Vagina (tissue), 2 donors: ENCODE measurements at regions not wholly inside any gene's neighbourhood (a gene's known extent, or its start where the extent isn't known, plus 50 kb on each side); places are given as distances from the start of the nearest gene placed in this dataset.

ENCODE experiments used
- DNase-seq, 2 donors: peaks; one replicate each; pipeline ENCODE4 v3.0.0-alpha.2; 2017; ENCODE audit errors: extremely low spot score in 2 of 2
- H3K27ac ChIP-seq: fragments of 200-600 bp; sonication (generic); one replicate; pipeline ENCODE4 v1.5.1; 2019
- H3K27me3 ChIP-seq: fragments of 200-600 bp; sonication (generic); one replicate; pipeline ENCODE4 v1.5.1; 2019
- H3K36me3 ChIP-seq, 2 donors: fragments of 200-600 bp; sonication (generic); one replicate each; pipeline ENCODE4 v1.5.1; 2017 to 2019
- H3K4me1 ChIP-seq: fragments of 200-600 bp; sonication (generic); one replicate; pipeline ENCODE4 v1.5.1; 2019
- H3K4me3 ChIP-seq, 2 donors: fragments of 200-600 bp; sonication (generic); 1 replicate in 1 of 2; 2 replicates in 1 of 2; pipeline ENCODE4 v1.5.1; 2016 to 2019
- H3K9me3 ChIP-seq: fragments of 200-600 bp; sonication (generic); one replicate; pipeline ENCODE4 v1.5.1; 2019
- CTCF ChIP-seq, 3 experiments: fragments of 450-650 bp in 2 of 3; fragments of 200-600 bp in 1 of 3; sonication (generic) in 1 of 3; IDR thresholded peaks; one replicate each; pipeline ENCODE4 v1.5.1; 2017 to 2019; ENCODE audit warnings: antibody characterized with exemption in 3 of 3, mild to moderate bottlenecking in 2 of 3, moderate library complexity in 2 of 3
- POLR2A ChIP-seq, 2 donors: fragments of 450-650 bp; IDR thresholded peaks; one replicate each; pipeline ENCODE4 v1.6.1; 2017; ENCODE audit warnings: antibody characterized with exemption in 2 of 2, mild to moderate bottlenecking in 2 of 2, moderate library complexity in 2 of 2
- POLR2AphosphoS5 ChIP-seq, 2 donors: sonication (generic); formaldehyde crosslinking; IDR thresholded peaks; one replicate each; pipeline ENCODE4 v1.9.0; 2017; ENCODE audit warnings: antibody characterized with exemption in 2 of 2, mild to moderate bottlenecking in 2 of 2, low read depth in 1 of 2; ENCODE audit not compliant: insufficient read depth in 1 of 2
- intact Hi-C: fragments of 100-400 bp; cut with DNase I; formaldehyde crosslinking; loops from one replicate; pipeline ENCODE4 v1.15.1; 2023

GRCh38 chr5:126309860-126310259, 113.3 kb upstream of the GRAMD2B start:
- Histone ChIP-seq H3K27me3 (no peaks in the 10 kb centered on the region), H3K9me3 (no peaks in the 10 kb centered on the region), H3K27ac (no peak overlapping the region), H3K4me1 (no peaks in the 10 kb centered on the region), H3K4me3 (no peak overlapping the region), H3K36me3 (no peaks in the 10 kb centered on the region)
- no peak for DNase-seq
- TF ChIP-seq CTCF (IDR thresholded peaks at IDR 0.05) (no peak), POLR2A (IDR thresholded peaks at IDR 0.05) (no peak), POLR2AphosphoS5 (IDR thresholded peaks at IDR 0.05; ENCODE audit: insufficient read depth in 1 of 2, low read depth in 1 of 2) (no peak)
- intact Hi-C loops, result no loop called here

DNA sequence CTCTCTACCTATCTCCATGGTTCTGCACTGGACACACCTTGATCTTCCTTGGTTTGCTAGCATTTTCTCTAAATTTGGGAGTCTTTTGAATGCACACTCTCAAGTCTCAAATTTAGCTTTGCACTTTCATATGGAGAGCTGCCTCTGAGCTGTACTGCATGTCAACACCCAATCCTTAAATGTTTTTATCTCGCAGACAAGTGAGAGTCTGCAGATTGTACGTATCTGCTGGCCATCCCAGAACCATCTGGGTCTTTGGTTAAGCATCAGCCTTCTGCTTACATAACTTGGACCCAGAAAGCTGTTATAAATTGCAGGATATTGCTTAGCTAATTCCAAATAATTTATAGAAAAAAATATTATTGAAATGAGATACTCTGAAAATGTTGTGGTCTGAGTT, 111.4 kb upstream of the GRAMD2B start:
- H3K4me1 ChIP-seq, result no peaks in the 10 kb centered on the region
- no peak overlapping the region for H3K4me3 ChIP-seq
- no peak overlapping the region for H3K27ac ChIP-seq
- no peak for DNase-seq
- no peaks in the 10 kb centered on the region for H3K9me3 ChIP-seq
- intact Hi-C loops, result no loop called here
- no peaks in the 10 kb centered on the region for H3K27me3 ChIP-seq
- no peak for TF ChIP-seq POLR2A (IDR thresholded peaks at IDR 0.05)
- H3K36me3 ChIP-seq, result no peaks in the 10 kb centered on the region

DNA sequence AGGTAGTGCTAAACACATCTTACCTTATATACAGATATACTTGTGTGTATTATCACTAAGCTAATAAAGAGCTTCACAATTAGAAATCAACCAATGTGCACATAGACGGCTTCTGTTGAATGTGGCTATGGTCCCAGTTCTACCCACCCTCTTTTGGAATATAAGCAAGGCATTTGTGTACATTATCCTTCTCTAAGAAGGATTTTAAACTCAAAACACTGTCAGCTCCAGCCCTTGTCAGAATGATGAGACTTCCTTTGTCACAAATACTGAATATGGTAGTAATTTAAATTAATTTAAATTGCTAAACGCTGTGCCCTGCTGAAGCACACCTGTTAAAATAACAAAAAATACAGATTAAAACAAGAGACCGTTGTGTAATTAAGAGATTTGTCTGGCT, 107.9 kb upstream of the GRAMD2B start:
- no peak overlapping the region for H3K27ac ChIP-seq
- TF ChIP-seq POLR2A (IDR thresholded peaks at IDR 0.05) (no peak), POLR2AphosphoS5 (IDR thresholded peaks at IDR 0.05; ENCODE audit: insufficient read depth in 1 of 2, low read depth in 1 of 2) (no peak), CTCF (IDR thresholded peaks at IDR 0.05) (no peak)
- DNase-seq, result no peak
- no peaks in the 10 kb centered on the region for H3K36me3 ChIP-seq
- no peaks in the 10 kb centered on the region for H3K4me1 ChIP-seq
- no peak overlapping the region for H3K4me3 ChIP-seq
- H3K9me3 ChIP-seq, result no peaks in the 10 kb centered on the region
- intact Hi-C loops, result no loop called here
- H3K27me3 ChIP-seq, result no peaks in the 10 kb centered on the region

- no peaks in the 10 kb centered on the region for H3K36me3 ChIP-seq
- no peak overlapping the region for H3K27ac ChIP-seq
- H3K4me3 ChIP-seq, result no peak overlapping the region
- intact Hi-C loops, result no loop called here
- no peaks in the 10 kb centered on the region for H3K27me3 ChIP-seq
- no peak for DNase-seq
- no peaks in the 10 kb centered on the region for H3K9me3 ChIP-seq
- no peak for TF ChIP-seq POLR2A (IDR thresholded peaks at IDR 0.05)
- TF ChIP-seq CTCF (IDR thresholded peaks at IDR 0.05), result no peak
- TF ChIP-seq POLR2AphosphoS5 (IDR thresholded peaks at IDR 0.05; ENCODE audit: insufficient read depth in 1 of 2, low read depth in 1 of 2), result no peak
- H3K4me1 ChIP-seq, result no peaks in the 10 kb centered on the region
These were observed 90.9 kb upstream of the GRAMD2B start for GRCh38 chr5:126332326-126332725.

- intact Hi-C loops, result loop anchor here (5.0 kb wide), 1 partner anchor 263 kb away; the partner anchor contains the start of gene ALDH7A1
- DNase-seq, result no peak
These were observed 88.4 kb upstream of the GRAMD2B start for GRCh38 chr5:126334760-126335159.

More at GRCh38 chr5:126334760-126335159, 88.4 kb upstream of the GRAMD2B start:
- no peaks in the 10 kb centered on the region for H3K9me3 ChIP-seq
- H3K36me3 ChIP-seq, result no peaks in the 10 kb centered on the region
- H3K27me3 ChIP-seq, result no peaks in the 10 kb centered on the region
- no peak overlapping the region for H3K4me3 ChIP-seq
- H3K27ac ChIP-seq, result no peak overlapping the region
- H3K4me1 ChIP-seq, result no peaks in the 10 kb centered on the region
- TF ChIP-seq CTCF (IDR thresholded peaks at IDR 0.05), result no peak
- no peak for TF ChIP-seq POLR2AphosphoS5 (IDR thresholded peaks at IDR 0.05; ENCODE audit: insufficient read depth in 1 of 2, low read depth in 1 of 2)
- TF ChIP-seq POLR2A (IDR thresholded peaks at IDR 0.05), result no peak
